ENCODE measurements at regions not wholly inside any gene's neighbourhood (a gene's known extent, or its start where the extent isn't known, plus 50 kb on each side); places are given as distances from the start of the nearest gene placed in this dataset.

DNA sequence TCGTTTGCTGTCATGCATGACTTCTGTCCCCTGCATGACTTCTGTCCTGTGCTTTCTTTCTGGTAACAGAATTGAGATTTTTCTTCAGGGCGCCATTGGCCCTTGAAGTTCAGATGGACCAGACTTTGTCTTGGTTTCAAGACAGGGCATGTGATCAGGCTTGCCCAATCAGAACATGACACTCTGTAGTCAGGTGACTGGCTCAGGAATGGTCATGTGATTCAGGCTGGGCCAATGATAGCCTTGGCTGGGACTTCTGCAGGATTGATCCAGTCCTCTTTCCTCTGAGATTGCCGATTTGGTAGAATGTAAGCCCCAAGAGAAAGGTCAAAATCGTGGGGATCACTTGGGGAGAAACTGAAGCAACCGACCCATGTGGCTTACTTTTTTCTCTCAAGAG, 90.5 kb upstream of the ALX4 start:
- TF ChIP-seq, protein P1, sequence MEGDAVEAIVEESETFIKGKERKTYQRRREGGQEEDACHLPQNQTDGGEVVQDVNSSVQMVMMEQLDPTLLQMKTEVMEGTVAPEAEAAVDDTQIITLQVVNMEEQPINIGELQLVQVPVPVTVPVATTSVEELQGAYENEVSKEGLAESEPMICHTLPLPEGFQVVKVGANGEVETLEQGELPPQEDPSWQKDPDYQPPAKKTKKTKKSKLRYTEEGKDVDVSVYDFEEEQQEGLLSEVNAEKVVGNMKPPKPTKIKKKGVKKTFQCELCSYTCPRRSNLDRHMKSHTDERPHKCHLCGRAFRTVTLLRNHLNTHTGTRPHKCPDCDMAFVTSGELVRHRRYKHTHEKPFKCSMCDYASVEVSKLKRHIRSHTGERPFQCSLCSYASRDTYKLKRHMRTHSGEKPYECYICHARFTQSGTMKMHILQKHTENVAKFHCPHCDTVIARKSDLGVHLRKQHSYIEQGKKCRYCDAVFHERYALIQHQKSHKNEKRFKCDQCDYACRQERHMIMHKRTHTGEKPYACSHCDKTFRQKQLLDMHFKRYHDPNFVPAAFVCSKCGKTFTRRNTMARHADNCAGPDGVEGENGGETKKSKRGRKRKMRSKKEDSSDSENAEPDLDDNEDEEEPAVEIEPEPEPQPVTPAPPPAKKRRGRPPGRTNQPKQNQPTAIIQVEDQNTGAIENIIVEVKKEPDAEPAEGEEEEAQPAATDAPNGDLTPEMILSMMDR (IDR thresholded peaks at IDR 0.05 in 2 of 3, conservative IDR thresholded peaks at IDR 0.05 in 1 of 3; ENCODE audit: borderline replicate concordance in 1 of 3, insufficient read depth in 1 of 3, low read depth in 2 of 3, low read length in 2 of 3) = no peak
- TF ChIP-seq EZH2phosphoT487 (IDR thresholded peaks at IDR 0.05; ENCODE audit: borderline replicate concordance) (no peak), POLR2A (IDR thresholded peaks at IDR 0.05; ENCODE audit: borderline replicate concordance, extremely low read depth, insufficient read depth, insufficient read length) (no peak), SIN3A (IDR thresholded peaks at IDR 0.05; ENCODE audit: low read depth) (no peak), RAD21 (IDR thresholded peaks at IDR 0.05; ENCODE audit: low read depth) (no peak), JUND (IDR thresholded peaks at IDR 0.05) (no peak), FOSL1 (IDR thresholded peaks at IDR 0.05; ENCODE audit: low read depth) (no peak)
- TF ChIP-seq, protein P2, sequence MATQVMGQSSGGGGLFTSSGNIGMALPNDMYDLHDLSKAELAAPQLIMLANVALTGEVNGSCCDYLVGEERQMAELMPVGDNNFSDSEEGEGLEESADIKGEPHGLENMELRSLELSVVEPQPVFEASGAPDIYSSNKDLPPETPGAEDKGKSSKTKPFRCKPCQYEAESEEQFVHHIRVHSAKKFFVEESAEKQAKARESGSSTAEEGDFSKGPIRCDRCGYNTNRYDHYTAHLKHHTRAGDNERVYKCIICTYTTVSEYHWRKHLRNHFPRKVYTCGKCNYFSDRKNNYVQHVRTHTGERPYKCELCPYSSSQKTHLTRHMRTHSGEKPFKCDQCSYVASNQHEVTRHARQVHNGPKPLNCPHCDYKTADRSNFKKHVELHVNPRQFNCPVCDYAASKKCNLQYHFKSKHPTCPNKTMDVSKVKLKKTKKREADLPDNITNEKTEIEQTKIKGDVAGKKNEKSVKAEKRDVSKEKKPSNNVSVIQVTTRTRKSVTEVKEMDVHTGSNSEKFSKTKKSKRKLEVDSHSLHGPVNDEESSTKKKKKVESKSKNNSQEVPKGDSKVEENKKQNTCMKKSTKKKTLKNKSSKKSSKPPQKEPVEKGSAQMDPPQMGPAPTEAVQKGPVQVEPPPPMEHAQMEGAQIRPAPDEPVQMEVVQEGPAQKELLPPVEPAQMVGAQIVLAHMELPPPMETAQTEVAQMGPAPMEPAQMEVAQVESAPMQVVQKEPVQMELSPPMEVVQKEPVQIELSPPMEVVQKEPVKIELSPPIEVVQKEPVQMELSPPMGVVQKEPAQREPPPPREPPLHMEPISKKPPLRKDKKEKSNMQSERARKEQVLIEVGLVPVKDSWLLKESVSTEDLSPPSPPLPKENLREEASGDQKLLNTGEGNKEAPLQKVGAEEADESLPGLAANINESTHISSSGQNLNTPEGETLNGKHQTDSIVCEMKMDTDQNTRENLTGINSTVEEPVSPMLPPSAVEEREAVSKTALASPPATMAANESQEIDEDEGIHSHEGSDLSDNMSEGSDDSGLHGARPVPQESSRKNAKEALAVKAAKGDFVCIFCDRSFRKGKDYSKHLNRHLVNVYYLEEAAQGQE (IDR thresholded peaks at IDR 0.05; ENCODE audit: low read depth) = no peak

Measured in HCT116 (cell line).